Activated naive CD4-positive, alpha-beta T cell treated with anti-CD3 and anti-CD28 coated beads, Interleukin-2, amount 50 U/mL, for 16 hours (primary cell): ENCODE measurements at regions not wholly inside any gene's neighbourhood (a gene's known extent, or its start where the extent isn't known, plus 50 kb on each side); places are given as distances from the start of the nearest gene placed in this dataset.
"Not testable (repeated sequence)": the region's sequence is repeated elsewhere in the genome, so short reads cannot be mapped to it uniquely, and the experiment has no call there.

Experiments
- DNase-seq: peaks from one replicate; pipeline ENCODE4 v3.0.0-alpha.2; 2020

DNA sequence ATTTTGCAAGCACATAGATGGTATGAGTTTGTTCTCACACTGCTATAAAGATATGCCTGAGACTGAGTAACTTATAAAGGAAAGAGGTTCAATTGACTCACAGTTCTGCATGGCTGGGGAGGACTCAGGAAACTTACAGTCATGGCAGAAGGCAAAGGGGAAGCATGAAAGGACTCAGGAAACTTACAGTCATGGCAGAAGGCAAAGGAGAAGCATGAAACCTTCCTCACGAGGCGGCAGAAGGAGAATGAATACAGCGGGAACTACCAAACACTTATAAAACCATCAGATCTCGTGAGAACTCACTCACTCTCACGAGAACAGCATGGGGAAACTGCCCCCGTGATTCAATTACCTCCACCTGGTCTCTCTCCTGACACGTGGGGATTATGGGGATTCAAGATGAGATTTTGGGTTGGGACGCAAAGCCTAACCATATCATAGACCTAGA lies 101.9 kb upstream of the NCOR2 start:
- not testable (repeated sequence) for DNase-seq

DNA sequence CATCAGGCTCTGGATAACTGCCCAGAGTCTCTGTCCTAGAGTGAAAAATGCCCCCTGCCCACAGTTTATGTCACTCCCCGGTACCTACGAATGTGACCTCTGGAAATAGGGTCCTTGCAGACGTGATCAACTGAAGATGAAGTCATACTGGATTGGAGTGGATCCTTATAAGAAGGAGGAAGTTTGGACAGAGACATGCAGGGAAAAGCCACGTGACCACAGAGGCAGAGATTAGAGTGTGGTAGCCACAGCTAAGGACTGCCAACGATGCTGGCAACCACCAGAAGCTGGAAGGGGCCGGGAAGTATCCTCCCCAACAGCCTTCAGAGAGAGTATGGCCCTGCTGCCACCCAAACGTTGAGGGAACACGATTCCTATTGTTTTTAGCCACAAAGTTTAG lies 101.2 kb upstream of the NCOR2 start:
- no peak for DNase-seq

- DNase-seq = no peak
Measured at GRCh38 chr12:124667506-124668326, 100.3 kb upstream of the NCOR2 start.

- no peak for DNase-seq
Measured at GRCh38 chr12:124666722-124667259, 99.4 kb upstream of the NCOR2 start.

DNA sequence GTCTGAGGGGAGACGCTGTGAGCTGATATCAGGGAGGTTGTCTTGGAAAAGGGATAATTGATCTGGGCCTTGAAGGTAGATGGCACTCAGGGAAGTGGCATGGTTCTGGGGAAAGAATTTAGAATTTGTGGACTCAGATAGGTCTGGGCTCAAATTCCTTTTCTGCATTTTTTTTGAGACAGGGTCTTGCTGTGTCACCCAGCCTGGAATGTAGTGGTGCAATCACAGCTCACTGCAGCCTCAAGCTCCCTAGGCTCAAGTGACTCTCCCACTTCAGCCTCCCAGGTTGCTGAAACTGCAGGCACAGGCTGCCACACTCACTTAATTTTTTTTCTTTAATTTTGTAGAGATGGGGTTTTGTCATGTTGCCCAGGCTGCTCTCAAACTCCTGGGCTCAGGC lies 98.1 kb upstream of the NCOR2 start:
- DNase-seq = no peak

GRCh38 chr12:124664395-124665111 lies 97.1 kb upstream of the NCOR2 start:
- no peak for DNase-seq

- no peak for DNase-seq
Measured at GRCh38 chr12:124663771-124664366, 96.5 kb upstream of the NCOR2 start.

GRCh38 chr12:124663206-124663605 lies 95.8 kb upstream of the NCOR2 start:
- no peak for DNase-seq

DNA sequence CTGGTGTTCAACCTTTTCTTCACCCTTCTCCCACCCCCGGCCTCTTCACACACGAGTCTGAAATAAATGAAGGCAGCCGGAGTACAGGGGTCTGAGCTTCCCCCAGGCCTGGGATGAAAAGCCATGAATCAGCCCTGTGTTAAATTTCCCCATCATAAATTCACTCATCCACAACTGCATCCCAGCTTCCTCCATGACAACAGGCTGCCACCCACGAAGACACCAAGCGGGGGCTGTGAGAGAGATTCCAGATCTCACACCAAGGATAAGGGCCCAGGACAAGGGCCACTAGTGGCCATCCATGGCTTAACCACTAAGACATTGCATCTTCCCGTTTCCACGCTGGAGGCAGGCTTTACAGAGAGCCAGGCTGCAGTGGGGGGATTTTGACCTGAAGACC lies 93.9 kb upstream of the NCOR2 start:
- no peak for DNase-seq

GRCh38 chr12:124660851-124661250 lies 93.4 kb upstream of the NCOR2 start:
- DNase-seq = no peak

DNA sequence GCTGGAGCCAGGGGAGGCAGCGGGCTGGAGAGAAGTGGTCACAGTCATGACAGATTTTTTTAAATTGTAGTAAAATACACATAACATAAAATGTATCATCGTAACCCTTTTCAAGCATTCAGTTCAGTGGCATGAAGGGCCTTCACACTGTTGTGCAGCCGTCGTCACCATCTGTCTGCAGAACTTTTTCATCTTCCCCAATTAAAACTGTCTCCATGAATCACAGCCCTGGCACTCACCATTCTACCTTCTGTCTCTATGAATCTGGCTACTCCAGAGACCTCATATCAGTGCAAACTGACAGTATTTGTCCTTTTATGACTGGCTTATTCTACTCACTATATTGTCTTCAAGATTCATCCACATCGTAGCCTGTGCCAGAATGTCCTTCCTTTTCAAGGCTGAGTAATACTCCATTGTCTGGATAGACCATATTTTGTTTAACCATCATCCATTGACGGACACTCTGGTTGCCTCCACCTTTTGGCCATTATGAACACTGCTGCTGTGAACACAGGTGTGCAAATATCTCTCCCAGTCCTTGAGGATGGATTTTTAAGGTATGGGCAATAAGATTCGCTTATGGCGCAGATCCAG lies 91.5 kb upstream of the NCOR2 start:
- no peak for DNase-seq

GRCh38 chr12:124658302-124658701 lies 90.9 kb upstream of the NCOR2 start:
- DNase-seq = no peak

DNA sequence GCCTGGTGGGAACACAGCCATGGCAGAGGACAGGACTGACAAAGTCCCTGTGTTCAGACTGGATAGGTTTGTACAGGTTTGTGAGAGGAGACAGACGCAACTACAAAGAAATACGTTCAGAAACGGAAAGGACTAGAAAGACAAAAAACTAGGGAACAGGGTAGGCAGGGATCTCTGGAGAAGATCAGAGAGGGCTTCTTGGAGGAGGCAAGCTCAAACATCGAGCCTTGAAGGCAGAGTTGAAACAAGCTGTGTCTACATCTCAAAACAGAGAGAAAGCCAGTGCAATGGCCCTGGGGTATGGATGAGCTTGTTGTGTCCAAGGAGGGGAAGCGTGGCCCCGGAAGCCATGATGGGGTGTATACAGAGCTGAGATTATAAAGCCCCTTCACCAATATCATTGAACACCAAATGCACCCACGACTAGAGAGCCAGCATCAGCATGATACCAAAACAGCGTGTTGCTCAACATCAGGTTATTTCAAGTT lies 89.6 kb upstream of the NCOR2 start:
- no peak for DNase-seq

GRCh38 chr12:124655698-124656516 lies 88.5 kb upstream of the NCOR2 start:
- no peak for DNase-seq

DNA sequence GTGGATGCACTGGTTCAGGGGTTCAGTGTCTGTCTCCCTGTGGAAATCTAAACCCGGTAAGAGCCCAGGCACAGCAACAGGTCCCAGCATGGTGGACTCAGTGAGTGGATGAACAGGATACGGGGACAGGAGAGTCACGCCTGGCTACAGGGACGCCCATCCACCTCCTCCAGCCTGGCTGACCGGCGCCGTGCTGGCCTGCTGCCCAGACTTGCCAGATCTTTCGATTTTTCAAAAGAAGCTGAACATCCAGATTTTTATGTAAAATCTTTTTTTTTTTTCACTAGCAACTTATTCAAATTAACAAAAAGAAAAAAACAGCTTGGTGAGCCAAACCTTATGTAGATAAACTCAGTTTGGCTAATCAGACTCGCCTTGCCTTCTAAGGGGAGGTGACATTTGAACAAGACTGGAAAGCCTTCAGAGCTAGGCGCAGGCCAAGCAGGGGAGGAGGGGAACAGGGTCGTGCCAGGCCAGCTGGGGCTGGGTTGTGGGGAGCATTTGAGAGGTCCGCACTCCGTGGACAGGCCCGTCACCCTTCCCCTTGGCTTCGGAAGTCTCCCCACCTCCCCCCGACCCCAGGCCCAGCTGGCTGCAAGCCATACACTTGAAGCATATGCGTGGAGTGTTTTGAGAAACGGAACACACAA lies 87.8 kb upstream of the NCOR2 start:
- no peak for DNase-seq

GRCh38 chr12:124654666-124655047 lies 87.2 kb upstream of the NCOR2 start:
- no peak for DNase-seq

GRCh38 chr12:124653169-124653931 lies 85.9 kb upstream of the NCOR2 start:
- DNase-seq = no peak

DNA sequence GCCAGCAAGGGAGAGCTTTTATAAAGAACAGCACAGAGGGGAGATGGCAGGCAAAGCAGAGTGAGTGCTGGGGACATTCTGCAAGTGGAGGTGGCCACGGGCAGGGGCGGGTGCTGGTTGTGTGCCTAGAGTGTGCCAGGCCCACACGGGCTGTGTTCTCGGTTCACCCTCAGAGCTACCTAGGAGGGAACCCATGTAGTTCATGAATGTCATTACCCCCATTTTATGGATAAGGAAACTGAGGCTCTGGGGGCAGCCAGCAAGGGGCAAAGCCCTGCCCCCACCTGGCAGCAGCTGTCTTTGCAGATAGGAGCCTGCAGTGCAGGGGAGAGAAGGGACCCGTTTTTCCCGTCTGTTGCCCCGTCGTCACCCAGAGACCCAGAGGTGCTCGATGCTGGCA lies 85.2 kb upstream of the NCOR2 start:
- no peak for DNase-seq

DNA sequence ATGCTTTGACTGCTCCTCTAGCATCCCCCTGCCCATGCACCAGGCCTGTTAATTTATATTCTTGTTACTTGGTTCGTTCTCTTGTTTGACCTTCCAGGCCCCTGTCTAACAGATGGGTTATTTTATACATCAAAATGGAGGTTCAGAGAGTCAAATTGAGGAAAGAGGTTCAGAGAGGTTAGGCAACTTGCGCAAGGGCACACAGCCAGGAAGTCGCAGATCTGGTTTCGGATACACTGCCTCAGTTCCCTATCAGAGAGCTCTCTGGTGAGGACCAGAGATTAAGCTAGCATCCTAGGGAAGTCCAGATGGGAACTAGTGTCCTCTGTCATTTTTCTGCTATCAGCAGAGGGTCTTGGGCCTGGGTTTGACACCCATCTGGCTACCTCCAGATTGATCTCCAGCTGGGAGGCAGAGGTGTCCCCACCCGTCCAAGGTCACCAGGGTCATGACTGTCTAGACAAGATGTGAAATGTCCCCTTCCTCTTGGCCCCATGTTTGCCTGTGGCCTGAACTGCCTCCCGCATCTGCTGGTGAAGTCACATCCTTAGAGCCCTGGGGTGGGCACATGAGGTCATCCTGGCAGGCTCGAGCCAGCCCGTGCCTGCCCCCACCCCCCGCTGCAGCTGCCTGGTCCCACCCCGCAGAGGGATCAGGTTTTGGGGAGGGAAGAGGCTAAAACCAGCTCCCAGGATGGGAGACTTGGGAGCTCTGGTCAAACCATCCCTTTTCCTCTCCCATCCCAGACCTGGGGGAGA lies 84.3 kb upstream of the NCOR2 start:
- DNase-seq = no peak

DNA sequence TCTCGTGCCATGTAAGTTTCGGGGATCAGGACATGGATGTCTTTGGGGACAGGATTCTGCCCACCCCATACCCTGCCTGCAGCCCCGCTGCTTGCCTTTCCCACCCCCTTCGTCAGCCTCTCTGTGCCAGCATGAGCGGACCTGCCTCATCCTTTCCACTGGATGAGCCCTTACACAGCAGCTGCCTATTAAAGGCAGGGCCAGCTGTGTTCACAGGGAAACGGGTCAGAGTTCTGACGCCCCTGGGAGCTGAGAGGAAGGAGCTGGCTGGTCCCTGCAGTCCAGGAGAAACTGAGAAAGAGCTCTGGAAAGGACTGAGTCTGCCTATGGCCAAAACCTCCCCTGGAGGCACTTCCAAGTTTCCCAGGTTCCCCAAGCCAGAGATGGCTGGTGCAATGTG lies 83.5 kb upstream of the NCOR2 start:
- no peak for DNase-seq
